Caco-2 (cell line): ENCODE measurements at regions not wholly inside any gene's neighbourhood (a gene's known extent, or its start where the extent isn't known, plus 50 kb on each side); places are given as distances from the start of the nearest gene placed in this dataset.

Source experiments
- BruUV-seq: library from RNA; stranded (reverse); fragments of 400-500 nt; replicated peaks from 2 replicates; lab custom pipeline; 2021; lab: Mats Ljungman, UMichigan
- CTCF ChIA-PET: fragments of 300-600 bp; sonication (Branson Sonifier 250); formaldehyde crosslinking; loops from one replicate; lab custom pipeline; 2022; ENCODE audit warnings: antibody characterized with exemption; lab: Charles Lee
- POLR2A ChIA-PET: fragments of 300-600 bp; sonication (Branson Sonifier 250); formaldehyde crosslinking; loops from one replicate; lab custom pipeline; 2022; ENCODE audit warnings: antibody characterized with exemption; lab: Charles Lee
- DNase-seq, 2 experiments: peaks; one replicate each; pipeline versions ENCODE4 v3.0.0 to v3.0.0-alpha.2; 2020 to 2022
- H3K27me3 ChIP-seq: replicated peaks from 2 replicates; pipeline ENCODE4 v1.6.0; 2011; ENCODE audit warnings: low read length; ENCODE audit not compliant: control insufficient read depth, insufficient read depth
- H3K36me3 ChIP-seq: 2 replicates; pipeline ENCODE4 v1.5.1; 2011; ENCODE audit warnings: low read length; ENCODE audit not compliant: control insufficient read depth, insufficient read depth
- H3K4me1 ChIP-seq: fragments of 250-450 bp; sonication (Bioruptor Pico); 2 replicates; pipeline ENCODE4 v1.5.1; 2020; ENCODE audit warnings: mild to moderate bottlenecking
- H3K4me3 ChIP-seq: 2 replicates; pipeline ENCODE4 v1.5.1; 2011; ENCODE audit warnings: low read depth, mild to moderate bottlenecking, control low read depth, low read length
- H3K9me3 ChIP-seq: fragments of 250-450 bp; sonication (Bioruptor Pico); 2 replicates; pipeline ENCODE4 v1.5.1; 2020; ENCODE audit warnings: mild to moderate bottlenecking, moderate library complexity
- H3K27ac Mint-ChIP-seq: one replicate; pipeline ENCODE4 v1.8.0; 2022; ENCODE audit warnings: mixed read lengths; ENCODE audit not compliant: unreplicated experiment
- H3K27me3 Mint-ChIP-seq: one replicate; pipeline ENCODE4 v1.8.0; 2022; ENCODE audit warnings: mixed read lengths; ENCODE audit not compliant: insufficient read depth, unreplicated experiment
- H3K36me3 Mint-ChIP-seq: one replicate; pipeline ENCODE4 v1.8.0; 2022; ENCODE audit warnings: mild to moderate bottlenecking, mixed read lengths; ENCODE audit not compliant: insufficient read depth, unreplicated experiment
- H3K4me1 Mint-ChIP-seq: one replicate; pipeline ENCODE4 v1.8.0; 2022; ENCODE audit warnings: low read depth, mixed read lengths; ENCODE audit not compliant: unreplicated experiment
- H3K4me3 Mint-ChIP-seq: one replicate; pipeline ENCODE4 v1.8.0; 2022; ENCODE audit warnings: mild to moderate bottlenecking, moderate library complexity, mixed read lengths; ENCODE audit not compliant: unreplicated experiment
- H3K9me3 Mint-ChIP-seq: one replicate; pipeline ENCODE4 v1.8.0; 2022; ENCODE audit warnings: mixed read lengths; ENCODE audit not compliant: unreplicated experiment
- intact Hi-C: fragments of 100-400 bp; cut with micrococcal nuclease; formaldehyde crosslinking; loops from one replicate; pipeline ENCODE4 v1.10.0; 2022; ENCODE audit not compliant: unreplicated experiment
- TF ChIP-seq, protein P1 (sequence below), 2 experiments: fragments of 200-600 bp in 1 of 2; IDR thresholded peaks; 1 replicate in 1 of 2; 2 replicates in 1 of 2; pipeline versions ENCODE4 v1.5.1 to v1.8.0; 2011 to 2022; ENCODE audit warnings: antibody characterized with exemption in 1 of 2, control low read depth in 1 of 2, inconsistent platforms in 1 of 2, low read depth in 1 of 2, low read length in 1 of 2, mild to moderate bottlenecking in 1 of 2, moderate library complexity in 1 of 2; ENCODE audit not compliant: insufficient read depth in 1 of 2, severe bottlenecking in 1 of 2, unreplicated experiment in 1 of 2

DNA sequence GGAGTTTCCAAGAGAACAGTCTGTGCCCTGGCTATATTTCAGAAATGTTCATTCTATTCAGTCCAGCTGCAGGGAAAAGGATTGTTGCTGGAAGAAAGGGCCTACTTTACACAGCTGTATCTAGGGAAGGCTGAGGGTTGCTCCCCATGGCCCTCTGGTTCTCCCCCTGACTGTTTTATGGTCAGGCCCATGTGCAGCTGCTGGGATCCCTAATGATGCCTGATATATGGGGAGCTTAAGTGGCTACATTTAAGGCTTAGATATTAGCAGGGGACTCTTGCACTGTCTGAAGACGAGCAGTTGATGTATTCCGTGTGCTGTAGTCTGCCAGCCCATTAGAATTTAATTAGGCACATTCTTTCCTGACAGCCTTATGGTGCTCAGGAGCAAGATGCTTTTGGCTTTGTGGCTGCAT, 72.0 kb downstream of the FAM43A start:
- no peaks in the 10 kb centered on the region for H3K27me3 ChIP-seq
- Mint-ChIP-seq H3K4me1 (no peaks in the 10 kb centered on the region), H3K9me3 (no peaks in the 10 kb centered on the region), H3K4me3 (no peak overlapping the region), H3K27ac (no peak overlapping the region), H3K36me3 (no peaks in the 10 kb centered on the region), H3K27me3 (no peaks in the 10 kb centered on the region)
- H3K4me1 ChIP-seq = no peaks in the 10 kb centered on the region
- H3K36me3 ChIP-seq = no peaks in the 10 kb centered on the region
- intact Hi-C loops = no loop called here
- no peak for DNase-seq
- no TSS peak for BruUV-seq
- H3K4me3 ChIP-seq = no peak overlapping the region
- TF ChIP-seq, protein P1, sequence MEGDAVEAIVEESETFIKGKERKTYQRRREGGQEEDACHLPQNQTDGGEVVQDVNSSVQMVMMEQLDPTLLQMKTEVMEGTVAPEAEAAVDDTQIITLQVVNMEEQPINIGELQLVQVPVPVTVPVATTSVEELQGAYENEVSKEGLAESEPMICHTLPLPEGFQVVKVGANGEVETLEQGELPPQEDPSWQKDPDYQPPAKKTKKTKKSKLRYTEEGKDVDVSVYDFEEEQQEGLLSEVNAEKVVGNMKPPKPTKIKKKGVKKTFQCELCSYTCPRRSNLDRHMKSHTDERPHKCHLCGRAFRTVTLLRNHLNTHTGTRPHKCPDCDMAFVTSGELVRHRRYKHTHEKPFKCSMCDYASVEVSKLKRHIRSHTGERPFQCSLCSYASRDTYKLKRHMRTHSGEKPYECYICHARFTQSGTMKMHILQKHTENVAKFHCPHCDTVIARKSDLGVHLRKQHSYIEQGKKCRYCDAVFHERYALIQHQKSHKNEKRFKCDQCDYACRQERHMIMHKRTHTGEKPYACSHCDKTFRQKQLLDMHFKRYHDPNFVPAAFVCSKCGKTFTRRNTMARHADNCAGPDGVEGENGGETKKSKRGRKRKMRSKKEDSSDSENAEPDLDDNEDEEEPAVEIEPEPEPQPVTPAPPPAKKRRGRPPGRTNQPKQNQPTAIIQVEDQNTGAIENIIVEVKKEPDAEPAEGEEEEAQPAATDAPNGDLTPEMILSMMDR (IDR thresholded peaks at IDR 0.05; ENCODE audit: insufficient read depth in 1 of 2, low read depth in 1 of 2, low read length in 1 of 2, severe bottlenecking in 1 of 2, unreplicated experiment in 1 of 2) = no peak
- H3K9me3 ChIP-seq = no peaks in the 10 kb centered on the region
- POLR2A ChIA-PET = no interaction called here
- CTCF ChIA-PET = no interaction called here

GRCh38 chr3:194758716-194759115, 73.0 kb downstream of the FAM43A start:
- no TSS peak for BruUV-seq
- Histone ChIP-seq H3K27me3 (no peaks in the 10 kb centered on the region), H3K36me3 (no peaks in the 10 kb centered on the region), H3K4me3 (no peak overlapping the region), H3K9me3 (no peaks in the 10 kb centered on the region), H3K4me1 (no peaks in the 10 kb centered on the region)
- TF ChIP-seq, protein P1 (IDR thresholded peaks at IDR 0.05; ENCODE audit: insufficient read depth in 1 of 2, low read depth in 1 of 2, low read length in 1 of 2, severe bottlenecking in 1 of 2, unreplicated experiment in 1 of 2) = no peak
- H3K36me3 Mint-ChIP-seq = no peaks in the 10 kb centered on the region
- H3K4me3 Mint-ChIP-seq = no peak overlapping the region
- no peaks in the 10 kb centered on the region for H3K27me3 Mint-ChIP-seq
- no peaks in the 10 kb centered on the region for H3K4me1 Mint-ChIP-seq
- no peaks in the 10 kb centered on the region for H3K9me3 Mint-ChIP-seq
- intact Hi-C loops = no loop called here
- CTCF ChIA-PET = no interaction called here
- no peak for DNase-seq
- POLR2A ChIA-PET = no interaction called here
- no peak overlapping the region for H3K27ac Mint-ChIP-seq

DNA sequence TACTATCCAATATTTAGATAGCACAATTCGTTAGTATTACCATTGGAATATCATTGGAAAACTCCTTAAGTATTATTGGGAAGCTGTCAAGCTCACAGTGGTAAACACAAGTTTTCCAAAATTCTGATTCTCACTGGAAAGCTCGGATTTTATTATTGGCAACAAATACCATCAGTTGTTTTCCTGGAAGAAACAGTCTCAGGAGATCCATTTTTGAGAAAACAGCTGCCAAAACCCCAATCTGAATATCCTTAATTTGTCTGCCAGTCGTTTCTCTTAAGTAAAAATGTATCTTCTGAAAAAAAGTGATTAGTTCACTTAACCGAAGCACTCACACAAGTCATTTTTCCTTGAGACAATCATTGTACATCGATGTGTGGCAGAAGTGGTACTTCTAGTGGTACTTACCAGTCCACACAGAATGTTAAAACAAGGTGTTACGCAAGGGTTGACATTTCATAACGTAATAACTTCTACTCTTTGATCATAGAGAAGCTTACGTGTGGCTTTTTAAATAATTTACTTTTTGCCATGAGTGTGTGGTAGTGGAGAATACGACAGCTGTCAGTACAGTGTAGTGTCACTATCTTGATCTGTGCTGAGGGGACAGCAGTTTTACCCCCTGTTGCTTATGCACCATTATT, 74.9 kb downstream of the FAM43A start:
- H3K4me1 ChIP-seq = no peaks in the 10 kb centered on the region
- H3K36me3 ChIP-seq = no peaks in the 10 kb centered on the region
- H3K9me3 Mint-ChIP-seq = no peaks in the 10 kb centered on the region
- no peak for DNase-seq
- no peak overlapping the region for H3K4me3 Mint-ChIP-seq
- no peaks in the 10 kb centered on the region for H3K4me1 Mint-ChIP-seq
- H3K27ac Mint-ChIP-seq = no peak overlapping the region
- no peaks in the 10 kb centered on the region for H3K36me3 Mint-ChIP-seq
- intact Hi-C loops = no loop called here
- H3K9me3 ChIP-seq = no peaks in the 10 kb centered on the region
- H3K27me3 Mint-ChIP-seq = no peaks in the 10 kb centered on the region
- no TSS peak for BruUV-seq
- CTCF ChIA-PET = no interaction called here
- no peaks in the 10 kb centered on the region for H3K27me3 ChIP-seq
- POLR2A ChIA-PET = no interaction called here
- no peak overlapping the region for H3K4me3 ChIP-seq
- TF ChIP-seq, protein P1 (IDR thresholded peaks at IDR 0.05; ENCODE audit: insufficient read depth in 1 of 2, low read depth in 1 of 2, low read length in 1 of 2, severe bottlenecking in 1 of 2, unreplicated experiment in 1 of 2) = no peak
